Panc1 (cell line): ENCODE measurements at regions not wholly inside any gene's neighbourhood (a gene's known extent, or its start where the extent isn't known, plus 50 kb on each side); places are given as distances from the start of the nearest gene placed in this dataset.

Source experiments
- CTCF ChIP-seq: fragments of 450-650 bp; IDR thresholded peaks from 2 replicates; pipeline ENCODE4 v1.5.1; 2017; ENCODE audit warnings: mild to moderate bottlenecking
- POLR2AphosphoS5 ChIP-seq: IDR thresholded peaks from 2 replicates; pipeline ENCODE4 v1.6.1; 2012; ENCODE audit warnings: mild to moderate bottlenecking, low read depth, low read length, moderate library complexity
- REST ChIP-seq, 2 experiments: IDR thresholded peaks; 2 replicates each; pipeline ENCODE4 v1.6.1; 2011 to 2012; ENCODE audit warnings: low read depth in 2 of 2, control low read depth in 1 of 2, low read length in 1 of 2, mild to moderate bottlenecking in 1 of 2, moderate library complexity in 1 of 2; ENCODE audit not compliant: insufficient read depth in 1 of 2

DNA sequence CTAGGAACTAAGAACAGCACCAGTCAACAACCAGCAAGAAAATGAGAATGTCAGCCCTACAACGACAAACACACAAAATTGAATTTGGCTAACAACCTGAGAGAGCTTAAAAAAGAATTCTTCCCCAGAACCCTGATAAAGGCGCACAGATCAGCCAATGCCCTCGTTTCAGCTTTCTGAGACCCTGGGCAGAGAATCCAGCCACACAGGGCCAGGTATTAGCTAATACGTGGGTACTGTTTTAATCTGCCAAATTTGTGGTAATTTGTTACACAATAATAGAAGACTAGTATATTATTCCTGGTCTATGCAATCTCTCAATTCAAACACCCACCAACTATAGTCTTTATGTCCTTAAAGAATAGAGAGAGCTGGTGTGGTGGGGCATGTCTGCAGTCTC lies 291.6 kb upstream of the GADL1 start:
- no peak for TF ChIP-seq CTCF
- TF ChIP-seq POLR2AphosphoS5 = no peak
- TF ChIP-seq REST (IDR thresholded peaks at IDR 0.05; ENCODE audit: insufficient read depth in 1 of 2, low read depth in 2 of 2, low read length in 1 of 2) = no peak
